Uterus (tissue), 2 donors: ENCODE measurements at regions not wholly inside any gene's neighbourhood (a gene's known extent, or its start where the extent isn't known, plus 50 kb on each side); places are given as distances from the start of the nearest gene placed in this dataset.

Source experiments
- CTCF ChIP-seq, 4 experiments: fragments of 200-600 bp in 2 of 4; fragments of 450-650 bp in 2 of 4; sonication (generic) in 2 of 4; IDR thresholded peaks; one replicate each; pipeline ENCODE4 v1.5.1; 2016 to 2019; ENCODE audit warnings: antibody characterized with exemption in 4 of 4, mild to moderate bottlenecking in 2 of 4, moderate library complexity in 1 of 4
- POLR2A ChIP-seq, 2 donors: fragments of 450-650 bp; IDR thresholded peaks; one replicate each; pipeline ENCODE4 v1.6.1; 2016; ENCODE audit warnings: antibody characterized with exemption in 2 of 2, mild to moderate bottlenecking in 1 of 2, moderate library complexity in 1 of 2

GRCh38 chr18:37864122-37864521 is 298.5 kb upstream of the CELF4 start:
- TF ChIP-seq POLR2A (IDR thresholded peaks at IDR 0.05): no peak
- no peak for TF ChIP-seq CTCF (IDR thresholded peaks at IDR 0.05)
